ENCODE measurements at regions not wholly inside any gene's neighbourhood (a gene's known extent, or its start where the extent isn't known, plus 50 kb on each side); places are given as distances from the start of the nearest gene placed in this dataset.

DNA sequence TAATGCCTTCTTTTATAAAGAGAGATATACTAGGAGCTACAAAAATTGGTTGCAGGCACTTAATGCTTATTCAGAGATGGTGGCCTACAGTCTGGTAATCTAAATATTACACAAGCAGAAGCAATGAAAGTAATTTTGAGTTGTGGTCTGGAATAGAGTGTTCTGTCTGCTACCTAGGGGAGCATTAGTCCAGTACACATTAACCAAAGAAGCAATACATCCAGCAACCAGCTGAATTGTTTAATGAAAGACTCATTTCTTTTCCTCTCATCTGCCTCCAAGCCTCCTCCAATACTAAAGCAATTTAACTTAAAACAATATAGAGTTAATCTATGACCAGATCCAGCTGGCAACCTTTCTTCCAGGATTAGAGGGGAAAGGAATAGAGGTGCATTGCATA lies 877.1 kb upstream of the CNTN5 start:
- no peak overlapping the region for H3K27ac ChIP-seq
- TF ChIP-seq, protein P1, sequence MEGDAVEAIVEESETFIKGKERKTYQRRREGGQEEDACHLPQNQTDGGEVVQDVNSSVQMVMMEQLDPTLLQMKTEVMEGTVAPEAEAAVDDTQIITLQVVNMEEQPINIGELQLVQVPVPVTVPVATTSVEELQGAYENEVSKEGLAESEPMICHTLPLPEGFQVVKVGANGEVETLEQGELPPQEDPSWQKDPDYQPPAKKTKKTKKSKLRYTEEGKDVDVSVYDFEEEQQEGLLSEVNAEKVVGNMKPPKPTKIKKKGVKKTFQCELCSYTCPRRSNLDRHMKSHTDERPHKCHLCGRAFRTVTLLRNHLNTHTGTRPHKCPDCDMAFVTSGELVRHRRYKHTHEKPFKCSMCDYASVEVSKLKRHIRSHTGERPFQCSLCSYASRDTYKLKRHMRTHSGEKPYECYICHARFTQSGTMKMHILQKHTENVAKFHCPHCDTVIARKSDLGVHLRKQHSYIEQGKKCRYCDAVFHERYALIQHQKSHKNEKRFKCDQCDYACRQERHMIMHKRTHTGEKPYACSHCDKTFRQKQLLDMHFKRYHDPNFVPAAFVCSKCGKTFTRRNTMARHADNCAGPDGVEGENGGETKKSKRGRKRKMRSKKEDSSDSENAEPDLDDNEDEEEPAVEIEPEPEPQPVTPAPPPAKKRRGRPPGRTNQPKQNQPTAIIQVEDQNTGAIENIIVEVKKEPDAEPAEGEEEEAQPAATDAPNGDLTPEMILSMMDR (conservative IDR thresholded peaks at IDR 0.05) = no peak

DNA sequence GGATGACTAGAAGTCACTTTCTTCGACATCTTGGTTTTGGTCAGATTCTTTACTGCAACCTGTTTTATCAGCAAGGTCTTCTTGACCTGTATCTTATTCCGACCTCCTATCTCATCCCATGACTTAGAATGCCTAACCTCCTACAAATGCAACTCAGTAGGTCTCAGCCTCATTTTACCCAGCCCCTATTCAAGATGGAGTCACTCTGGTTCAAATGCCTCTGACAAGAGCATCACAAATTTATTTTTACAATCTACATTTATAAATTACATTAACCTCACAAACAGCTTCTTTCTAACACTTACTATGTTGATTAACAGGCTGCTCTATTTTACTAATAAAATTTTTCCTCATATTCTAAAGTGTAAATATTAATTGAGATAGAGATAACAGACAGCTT lies 867.0 kb upstream of the CNTN5 start:
- H3K27ac ChIP-seq = no peak overlapping the region
- TF ChIP-seq, protein P1 (conservative IDR thresholded peaks at IDR 0.05) = no peak

DNA sequence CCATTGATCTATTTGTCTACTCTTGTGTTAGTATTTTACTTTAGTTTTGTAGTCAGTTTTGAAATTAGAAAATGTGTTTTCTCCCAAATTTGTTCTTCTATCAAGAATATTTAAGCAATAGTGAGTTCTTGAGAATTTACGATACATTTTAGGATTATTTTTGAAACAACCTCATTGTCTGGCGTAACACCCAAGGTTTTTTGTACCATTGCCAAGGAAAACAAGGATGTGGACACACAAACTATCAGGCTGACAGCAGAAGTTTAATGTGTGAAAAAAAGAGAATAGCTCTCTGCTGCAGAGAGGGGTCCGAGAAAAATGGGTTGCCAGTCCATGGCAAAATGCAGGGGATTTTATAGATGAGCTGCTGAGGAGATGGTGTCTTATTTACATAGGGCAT lies 865.1 kb upstream of the CNTN5 start:
- peak overlapping the region; percentile 48 for H3K27ac ChIP-seq
- TF ChIP-seq, protein P1 (conservative IDR thresholded peaks at IDR 0.05) = no peak

DNA sequence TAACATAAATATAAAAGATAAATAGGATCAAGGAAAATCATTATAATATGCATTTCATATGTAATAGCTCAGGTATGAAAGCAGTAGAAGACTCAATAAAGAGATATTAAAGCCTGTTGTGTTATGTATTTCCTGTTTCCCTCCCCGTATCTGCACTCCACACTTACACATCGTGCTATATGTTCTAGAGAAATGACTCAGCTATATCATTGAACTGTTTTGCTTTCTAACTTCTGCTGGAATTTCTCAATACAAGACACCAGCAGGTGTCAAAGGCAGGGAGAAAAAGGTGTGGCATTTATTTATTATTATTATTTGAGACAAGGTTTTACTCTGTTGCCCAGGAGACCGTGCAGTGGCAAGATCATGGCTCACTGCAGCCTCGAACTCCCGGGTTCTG lies 842.8 kb upstream of the CNTN5 start:
- no peak overlapping the region for H3K27ac ChIP-seq
- TF ChIP-seq, protein P1 (conservative IDR thresholded peaks at IDR 0.05) = no peak

DNA sequence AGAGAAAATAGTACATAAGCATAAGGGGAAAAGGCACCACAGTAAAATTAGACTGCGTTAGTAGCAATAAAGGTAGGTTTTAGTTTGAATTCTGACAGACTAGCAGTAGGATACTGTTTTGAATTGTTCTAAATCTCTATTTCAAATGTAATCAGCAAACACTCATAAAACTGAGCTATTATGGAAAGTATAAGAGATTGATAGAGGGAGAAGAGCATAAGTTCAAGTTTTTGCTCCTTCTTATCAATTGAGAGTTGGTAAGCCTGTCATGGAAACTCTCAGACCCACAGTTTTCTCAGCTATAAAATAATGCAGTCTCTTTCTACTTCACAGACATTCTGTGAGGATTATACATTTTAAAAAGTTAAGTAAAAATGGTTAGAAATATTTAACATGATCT lies 840.2 kb upstream of the CNTN5 start:
- TF ChIP-seq, protein P1 (conservative IDR thresholded peaks at IDR 0.05) = no peak
- H3K27ac ChIP-seq = no peak overlapping the region

DNA sequence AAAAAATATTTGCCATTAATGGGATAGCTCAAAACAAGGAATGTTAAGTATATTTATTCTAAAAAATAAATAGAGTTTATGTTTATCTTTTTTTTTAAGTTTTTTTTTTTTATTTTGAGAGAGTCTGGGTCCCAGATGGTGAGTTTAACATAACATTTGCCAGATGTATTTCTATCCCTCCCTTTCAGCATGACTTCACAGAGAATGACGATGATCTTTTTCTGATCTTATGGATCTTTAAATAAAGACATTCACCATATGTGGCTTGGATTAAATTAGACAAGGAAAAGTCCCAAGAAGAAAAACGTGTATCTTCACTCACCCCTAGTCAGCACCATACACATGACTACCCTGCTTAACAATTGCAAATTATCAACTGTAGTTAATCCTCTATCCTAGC lies 839.8 kb upstream of the CNTN5 start:
- TF ChIP-seq, protein P1 (conservative IDR thresholded peaks at IDR 0.05) = no peak
- no peak overlapping the region for H3K27ac ChIP-seq

DNA sequence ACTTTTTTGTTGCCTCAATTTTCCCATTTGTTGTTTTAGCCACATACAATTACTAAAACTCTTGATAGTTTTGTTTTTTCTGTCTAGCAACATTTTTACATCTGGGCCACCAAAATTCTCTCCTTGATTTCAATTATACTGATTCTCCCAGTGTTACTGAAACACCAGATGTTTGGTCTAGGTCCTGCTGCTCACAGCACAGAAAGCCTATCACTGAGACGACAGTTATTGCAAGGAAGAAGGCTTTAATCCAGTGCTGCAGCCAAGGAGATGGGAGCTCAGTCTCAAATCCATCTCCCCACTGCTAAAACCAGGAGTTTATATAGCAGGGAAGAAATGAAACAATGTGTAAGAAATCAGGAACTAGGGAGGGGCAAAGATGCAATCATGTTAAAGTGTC lies 837.7 kb upstream of the CNTN5 start:
- H3K27ac ChIP-seq = no peak overlapping the region
- TF ChIP-seq, protein P1 (conservative IDR thresholded peaks at IDR 0.05) = no peak

DNA sequence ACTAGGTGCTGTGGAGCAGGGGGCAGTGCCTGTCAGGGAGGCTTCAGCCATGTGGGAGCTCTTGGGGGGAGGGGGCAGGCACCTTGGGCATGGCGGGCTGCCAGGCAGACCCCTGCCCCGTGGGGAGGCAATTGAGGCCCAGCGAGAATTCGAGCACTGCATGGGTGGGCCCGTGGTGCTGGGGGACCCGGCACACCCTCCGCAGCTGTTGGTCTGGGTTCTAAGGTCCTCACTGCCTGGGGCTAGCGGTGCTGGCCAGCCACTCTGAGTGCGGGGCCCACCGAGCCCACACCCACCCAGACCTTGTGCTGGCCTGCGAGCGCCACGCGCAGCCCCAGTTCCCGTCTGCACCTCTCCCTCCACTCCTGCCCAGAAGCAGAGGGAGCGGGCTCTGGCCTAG lies 835.5 kb upstream of the CNTN5 start:
- no peak overlapping the region for H3K27ac ChIP-seq
- TF ChIP-seq, protein P1 (conservative IDR thresholded peaks at IDR 0.05) = no peak
